HG03045 (cell line): ENCODE measurements at regions not wholly inside any gene's neighbourhood (a gene's known extent, or its start where the extent isn't known, plus 50 kb on each side); places are given as distances from the start of the nearest gene placed in this dataset.

Experiments used
- ATAC-seq: cut with Tn5 transposase; IDR thresholded peaks from one replicate; pipeline ENCODE4 v1.9.1; 2021; ENCODE audit warnings: mild to moderate bottlenecking, moderate library complexity; ENCODE audit not compliant: unreplicated experiment

- ATAC-seq, result no peak
These were observed 196.5 kb upstream of the POU3F1 start for GRCh38 chr1:38243106-38243505.

DNA sequence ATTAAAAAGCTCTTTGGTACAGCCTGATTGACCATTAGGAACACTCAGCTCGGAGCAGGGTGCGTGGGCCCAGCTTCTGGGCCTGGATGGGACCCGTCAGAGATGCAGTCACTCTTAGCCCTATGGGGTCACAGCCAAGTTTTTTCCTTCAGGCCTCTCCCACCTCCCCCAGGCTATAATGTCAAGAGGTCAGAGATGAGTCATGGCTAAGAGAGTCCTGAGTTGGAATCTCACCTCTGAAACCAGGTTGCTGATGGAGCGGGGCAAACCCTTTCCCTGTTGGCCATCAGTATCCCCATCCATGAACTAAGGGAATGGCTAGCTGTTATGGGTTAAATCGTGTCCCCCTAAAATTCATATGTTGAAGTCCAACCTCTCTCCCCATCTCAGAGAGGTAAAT is 195.9 kb upstream of the POU3F1 start:
- no peak for ATAC-seq

DNA sequence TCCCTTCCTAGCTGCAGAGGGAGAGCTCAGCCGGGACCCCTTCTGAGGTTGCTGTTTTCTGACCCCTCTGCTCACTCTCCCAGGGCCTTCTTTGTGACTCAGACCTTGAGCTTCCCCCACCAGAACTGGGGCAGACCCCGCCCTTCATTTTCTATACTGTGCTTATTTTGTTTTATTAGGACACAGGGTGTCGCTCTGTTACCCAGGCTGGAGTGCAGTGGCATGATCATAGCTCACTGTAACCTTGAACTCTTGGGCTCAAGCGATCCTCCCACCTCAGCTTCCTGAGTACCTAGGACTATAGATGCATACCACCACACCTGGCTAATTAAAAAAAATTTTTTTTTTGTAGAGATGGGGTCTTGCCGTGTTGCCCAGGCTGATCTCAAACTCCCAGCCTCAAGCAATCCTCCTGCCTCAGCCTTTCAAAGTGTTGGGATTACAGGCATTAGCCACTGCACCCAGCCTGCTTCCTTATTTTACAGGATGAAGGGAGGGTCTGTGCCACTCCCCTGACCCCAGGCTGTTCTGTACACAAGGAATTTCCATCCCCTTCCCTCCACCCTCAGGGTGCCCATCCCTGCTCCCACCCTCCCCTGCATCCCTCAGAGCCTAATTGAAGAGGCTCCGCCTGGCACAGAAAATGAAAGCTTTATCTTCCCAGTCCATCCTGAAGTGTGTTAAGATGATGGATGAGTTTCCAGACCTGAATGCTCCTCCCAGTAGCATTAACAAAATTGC is 195.2 kb upstream of the POU3F1 start:
- ATAC-seq, result no peak

GRCh38 chr1:38240618-38241017 is 194.0 kb upstream of the POU3F1 start:
- no peak for ATAC-seq

- no peak for ATAC-seq
These were observed 192.8 kb upstream of the POU3F1 start for GRCh38 chr1:38239258-38239835.

DNA sequence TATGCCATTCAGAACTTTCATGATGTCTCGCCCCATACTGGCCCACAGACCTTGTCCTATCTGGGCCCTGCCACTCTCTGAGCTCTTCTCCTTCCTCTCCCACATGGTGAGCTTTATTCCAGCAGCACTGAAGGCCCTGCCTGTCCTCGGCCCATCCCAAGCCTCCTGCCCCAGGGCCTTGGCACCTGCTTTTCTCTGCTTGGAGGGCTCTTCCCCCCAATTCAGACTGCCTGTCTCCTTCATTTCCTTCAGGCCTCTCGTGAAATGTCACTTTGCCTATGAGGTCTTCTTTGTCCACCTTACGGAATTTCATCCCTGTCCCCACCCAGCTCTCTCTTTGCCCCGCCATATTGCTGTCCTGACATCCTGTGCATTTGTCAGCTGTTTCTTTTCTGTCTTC is 191.7 kb upstream of the POU3F1 start:
- no peak for ATAC-seq

GRCh38 chr1:38235705-38236104 is 189.1 kb upstream of the POU3F1 start:
- no peak for ATAC-seq

- ATAC-seq, result no peak
These were observed 185.3 kb upstream of the POU3F1 start for GRCh38 chr1:38231941-38232340.

- ATAC-seq, result no peak
These were observed 182.1 kb upstream of the POU3F1 start for GRCh38 chr1:38228718-38229117.

DNA sequence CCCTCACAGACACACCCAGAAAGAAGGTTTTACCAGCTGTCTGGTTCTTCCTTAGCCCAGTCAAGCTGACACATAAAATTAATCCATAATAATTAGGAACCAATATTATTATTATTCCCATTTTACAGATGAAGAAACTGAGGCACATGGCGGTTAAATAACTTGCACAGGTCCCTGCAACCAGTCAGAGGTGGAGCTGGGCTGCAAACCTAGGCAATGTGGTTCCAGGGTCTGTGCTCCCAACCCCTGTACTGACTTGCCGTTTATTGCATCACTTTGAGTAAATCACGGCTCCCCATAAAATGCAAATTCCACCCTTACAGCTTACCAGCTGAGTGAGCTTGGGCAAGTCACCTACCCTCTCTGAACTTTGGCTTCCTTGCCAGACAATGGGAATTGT is 179.2 kb upstream of the POU3F1 start:
- ATAC-seq, result no peak

DNA sequence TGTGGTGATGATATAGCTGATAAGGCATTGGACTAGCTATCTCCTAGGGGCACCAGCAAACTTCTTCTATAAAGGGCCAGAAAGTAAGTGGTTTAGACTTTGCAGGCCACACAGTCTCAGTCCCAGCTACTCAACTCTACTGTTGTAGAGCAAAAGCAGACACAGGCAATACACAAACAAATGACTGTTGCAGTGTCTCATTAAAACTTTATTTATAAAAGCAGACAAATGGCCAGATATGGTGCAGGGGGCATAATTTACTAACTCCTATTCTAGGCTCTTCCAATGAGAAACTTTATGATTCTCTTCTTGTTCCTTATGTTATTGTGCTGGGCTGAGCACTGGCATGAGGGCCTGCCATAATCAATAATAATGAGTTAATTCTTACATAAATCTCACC is 176.8 kb upstream of the POU3F1 start:
- no peak for ATAC-seq

- no peak for ATAC-seq
These were observed 176.3 kb upstream of the POU3F1 start for GRCh38 chr1:38222891-38223290.

- ATAC-seq, result no peak
These were observed 174.5 kb upstream of the POU3F1 start for GRCh38 chr1:38221006-38221649.

DNA sequence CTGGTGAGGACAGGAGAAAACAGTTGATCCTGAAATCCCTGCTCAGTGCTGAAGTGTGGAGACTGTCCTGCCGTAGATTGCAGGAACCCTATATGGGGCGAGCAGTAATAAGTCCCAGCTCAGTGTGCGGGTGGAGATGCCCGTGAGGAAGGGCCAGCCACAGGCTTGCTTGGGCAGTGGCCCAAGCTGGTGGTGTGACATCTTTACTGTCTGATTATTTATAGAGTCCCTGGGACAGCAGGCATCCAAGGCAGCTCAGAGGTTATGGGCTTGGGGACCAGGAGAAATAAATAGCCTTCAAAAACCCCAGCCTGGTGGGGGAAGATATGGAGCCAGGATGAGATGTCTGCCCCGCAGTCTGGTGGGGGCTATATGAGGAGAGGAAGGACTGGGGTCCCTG is 170.7 kb upstream of the POU3F1 start:
- no peak for ATAC-seq

DNA sequence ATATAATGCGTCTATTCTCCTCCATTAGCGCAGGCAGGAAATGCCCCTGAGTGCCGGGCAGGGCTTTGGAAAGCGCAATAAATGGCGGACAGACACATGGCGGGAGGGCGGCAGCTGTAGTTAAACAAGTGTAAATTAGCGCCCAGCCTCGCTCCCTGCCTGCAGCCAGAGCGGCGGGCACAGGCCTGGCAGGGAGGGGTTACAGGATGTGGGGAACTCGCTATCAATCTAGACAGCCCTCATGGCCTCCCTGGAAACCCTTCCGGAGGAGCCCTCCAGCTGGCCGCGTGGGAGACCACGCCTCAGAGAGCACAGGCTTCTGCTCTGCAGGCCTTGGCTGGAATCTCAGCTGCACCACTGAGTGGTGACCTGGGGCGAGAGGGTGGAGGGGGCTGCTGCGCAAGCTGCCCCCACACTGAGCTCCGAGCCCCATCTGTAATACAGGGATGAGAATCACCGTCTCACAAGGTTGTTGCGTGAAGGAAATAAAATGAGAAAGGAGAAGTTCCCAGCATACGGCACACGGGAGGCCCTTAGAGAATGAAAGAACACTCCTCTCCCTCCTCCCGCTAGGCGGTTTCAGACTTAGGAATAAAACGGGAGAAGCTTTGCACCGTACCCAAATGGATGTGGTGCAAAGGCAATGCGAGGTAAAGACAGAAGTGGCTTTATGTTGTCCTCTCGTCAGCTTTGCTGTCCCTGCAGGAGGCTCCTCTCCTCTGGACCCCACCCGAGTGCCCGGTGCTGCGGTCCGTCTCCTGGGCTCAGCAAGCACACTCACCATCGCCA is 167.2 kb upstream of the POU3F1 start:
- no peak for ATAC-seq

GRCh38 chr1:38210895-38211177 is 164.2 kb upstream of the POU3F1 start:
- ATAC-seq, result no peak

DNA sequence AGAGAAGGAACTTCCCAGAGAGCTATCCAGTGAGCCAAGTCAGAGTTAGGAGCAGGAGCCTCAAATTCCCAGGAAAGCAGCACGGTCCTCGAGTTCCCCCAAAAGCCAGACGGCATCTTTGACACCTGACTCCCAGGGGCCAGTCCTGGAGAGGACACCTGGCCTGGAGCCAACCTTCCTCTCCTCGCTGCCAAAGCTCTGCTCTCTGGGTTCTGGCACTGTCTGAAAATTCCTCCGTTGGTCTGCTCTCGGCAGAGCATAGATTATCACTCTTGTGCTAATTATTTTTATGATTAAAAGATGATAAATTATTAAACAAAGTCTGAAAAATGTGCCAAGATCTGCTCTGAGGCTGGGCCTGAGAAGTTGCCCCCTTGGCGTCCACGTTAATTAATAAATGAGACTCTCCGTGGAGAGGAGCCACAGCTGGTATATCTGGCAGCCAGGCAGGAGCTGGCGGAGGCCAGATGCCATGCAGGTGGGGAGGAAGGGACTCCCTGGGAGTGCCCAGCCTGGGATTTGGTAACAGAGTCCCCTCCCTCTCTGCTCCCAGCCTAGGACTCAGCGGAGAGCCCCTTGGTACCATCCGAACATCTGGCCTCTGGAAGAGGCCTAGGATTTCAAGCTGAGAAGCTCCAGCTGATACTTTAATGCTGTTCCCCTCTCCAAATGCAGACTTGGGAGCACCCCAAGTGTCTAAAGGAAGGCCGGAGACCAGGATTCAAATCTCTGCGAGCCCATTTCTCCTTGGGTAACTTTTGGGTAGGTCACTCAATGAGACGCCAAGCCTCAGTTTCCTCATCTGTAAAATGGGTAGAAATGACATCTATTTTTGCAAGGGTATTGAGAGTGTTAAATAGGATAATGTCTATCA is 163.7 kb upstream of the POU3F1 start:
- ATAC-seq, result no peak

DNA sequence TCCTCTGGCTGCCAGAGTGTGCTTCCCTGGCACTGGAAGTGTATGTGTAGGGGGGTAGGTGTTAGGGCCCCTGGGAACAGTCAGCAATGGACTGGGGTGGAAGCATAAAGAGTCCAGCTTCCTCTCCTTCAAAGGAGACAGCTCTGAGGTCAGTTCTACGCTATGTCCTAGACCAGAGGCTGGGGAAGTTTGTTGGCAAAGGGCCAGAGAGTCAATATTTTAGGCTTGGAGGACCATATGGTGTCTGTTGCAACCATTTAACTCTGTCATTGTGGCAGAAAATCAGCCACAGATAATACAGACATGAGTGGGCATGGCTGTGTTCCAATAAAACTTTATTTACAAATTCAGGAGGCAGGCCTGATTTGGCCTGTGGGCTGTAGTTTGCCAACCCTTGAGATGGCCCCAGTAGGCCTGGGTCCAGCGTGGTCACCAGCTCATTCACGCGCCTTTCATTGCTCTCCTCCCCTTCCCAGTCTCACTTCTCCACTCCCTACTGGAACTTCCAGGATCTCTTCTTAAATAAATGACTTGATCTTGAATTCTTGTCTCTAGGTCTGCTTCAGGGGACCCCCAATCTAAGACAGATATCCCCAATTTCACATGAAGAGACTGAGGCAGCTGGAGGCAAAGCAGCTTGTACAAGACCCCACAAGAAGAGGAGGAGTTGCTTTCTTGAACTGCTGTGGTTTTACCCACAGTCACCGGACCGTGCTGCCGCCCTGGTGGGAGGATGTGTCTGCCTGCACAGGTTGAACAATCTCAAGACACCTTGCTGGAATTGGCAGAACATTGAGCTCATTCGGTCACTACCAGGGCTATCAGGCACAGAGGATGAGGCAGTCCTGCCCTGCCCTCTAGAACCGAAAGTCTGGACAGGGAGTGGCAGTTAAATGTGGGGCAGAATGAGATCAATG is 162.4 kb upstream of the POU3F1 start:
- no peak for ATAC-seq

- no peak for ATAC-seq
These were observed 161.3 kb upstream of the POU3F1 start for GRCh38 chr1:38207906-38208305.

DNA sequence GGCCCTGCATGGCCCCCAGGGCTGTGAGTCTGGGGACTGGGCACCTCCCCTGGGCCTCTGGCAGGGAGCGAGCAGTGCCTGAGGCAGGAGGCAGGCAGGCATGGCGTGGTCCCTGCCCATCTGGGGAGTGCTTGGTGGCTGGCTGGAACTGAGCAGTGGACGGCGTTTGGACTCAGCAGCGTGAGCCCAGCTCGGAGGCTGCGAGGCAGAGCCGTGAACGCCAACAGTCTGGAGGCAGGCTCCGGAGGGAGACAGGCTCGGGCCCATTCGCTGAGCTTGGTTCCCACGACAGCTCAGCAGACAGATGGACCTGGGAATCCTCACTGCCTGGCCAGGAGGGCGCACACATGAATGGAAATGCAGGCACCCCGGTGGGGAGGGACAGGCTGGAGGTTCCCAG is 160.7 kb upstream of the POU3F1 start:
- ATAC-seq, result no peak
